IMR-90 (cell line): ENCODE measurements at regions not wholly inside any gene's neighbourhood (a gene's known extent, or its start where the extent isn't known, plus 50 kb on each side); places are given as distances from the start of the nearest gene placed in this dataset.

ENCODE experiments used
- ATAC-seq: fragments of 200-7000 bp; cut with Tn5 transposase; 2 replicates; pipeline ENCODE4 v1.9.1; 2020; ENCODE audit warnings: low read depth, mild to moderate bottlenecking, moderate library complexity
- BruUV-seq: library from RNA; stranded (reverse); fragments of 400-500 nt; replicated peaks from 2 replicates; lab custom pipeline; 2021; lab: Mats Ljungman, UMichigan
- CTCF ChIA-PET: fragments of 300-600 bp; formaldehyde crosslinking; extraction: SDS; loops from one replicate; lab custom pipeline; 2021; ENCODE audit warnings: antibody characterized with exemption; lab: Yijun Ruan, JAX
- POLR2A ChIA-PET: fragments of 300-600 bp; sonication (Branson Sonifier 250); formaldehyde crosslinking; loops from one replicate; lab custom pipeline; 2022; ENCODE audit warnings: antibody characterized with exemption; ENCODE audit not compliant: unreplicated experiment; lab: Charles Lee
- DNase-seq: peaks from one replicate; pipeline ENCODE4 v3.0.0; 2013
- H2AFZ ChIP-seq: replicated peaks from 2 replicates; pipeline ENCODE3; 2013; ENCODE audit warnings: low read length, mild to moderate bottlenecking; ENCODE audit not compliant: poor library complexity
- H2AK5ac ChIP-seq: 2 replicates; pipeline ENCODE4 v1.6.1; 2013; ENCODE audit warnings: low read depth, low read length, inconsistent platforms
- H2AK9ac ChIP-seq: replicated peaks from 2 replicates; pipeline ENCODE3; 2013; ENCODE audit warnings: mild to moderate bottlenecking, low read depth, low read length, moderate library complexity; ENCODE audit not compliant: poor library complexity
- H2BK120ac ChIP-seq: 2 replicates; pipeline ENCODE4 v1.6.1; 2013; ENCODE audit warnings: low read depth, low read length, inconsistent platforms
- H2BK15ac ChIP-seq: 3 replicates; pipeline ENCODE4 v1.6.1; 2013; ENCODE audit warnings: low read depth, low read length, inconsistent platforms
- H2BK20ac ChIP-seq: 2 replicates; pipeline ENCODE4 v1.6.1; 2013; ENCODE audit warnings: low read depth, mild to moderate bottlenecking, inconsistent platforms, low read length, moderate library complexity
- H2BK5ac ChIP-seq: 2 replicates; pipeline ENCODE4 v1.6.1; 2013; ENCODE audit warnings: mild to moderate bottlenecking, low read depth, low read length, inconsistent platforms; ENCODE audit not compliant: poor library complexity, severe bottlenecking
- H3K14ac ChIP-seq: replicated peaks from 2 replicates; pipeline ENCODE4 v1.6.1; 2013; ENCODE audit warnings: low read depth, low read length, inconsistent platforms
- H3K18ac ChIP-seq: 2 replicates; pipeline ENCODE4 v1.6.1; 2013; ENCODE audit warnings: low read depth, low read length, control low read depth
- H3K23ac ChIP-seq: 2 replicates; pipeline ENCODE4 v1.6.1; 2013; ENCODE audit warnings: low read depth, low read length, inconsistent platforms
- H3K27ac ChIP-seq: 2 replicates; pipeline ENCODE4 v1.5.1; 2013; ENCODE audit warnings: mild to moderate bottlenecking, control low read depth, low read length; ENCODE audit not compliant: insufficient read depth
- H3K27me3 ChIP-seq: 2 replicates; pipeline ENCODE4 v1.6.1; 2013; ENCODE audit warnings: low read length; ENCODE audit not compliant: control insufficient read depth, insufficient read depth
- H3K36me3 ChIP-seq: 2 replicates; pipeline ENCODE4 v1.6.1; 2013; ENCODE audit warnings: low read length, mixed read lengths; ENCODE audit not compliant: control insufficient read depth, insufficient read depth
- H3K4ac ChIP-seq: 2 replicates; pipeline ENCODE4 v1.6.1; 2013; ENCODE audit warnings: low read depth, low read length, inconsistent platforms
- H3K4me1 ChIP-seq: 2 replicates; pipeline ENCODE4 v1.6.1; 2013; ENCODE audit warnings: low read length, mixed read lengths; ENCODE audit not compliant: control insufficient read depth, insufficient read depth
- H3K4me2 ChIP-seq: 2 replicates; pipeline ENCODE4 v1.6.1; 2013; ENCODE audit warnings: low read depth, mild to moderate bottlenecking, control low read depth, low read length, moderate library complexity
- H3K4me3 ChIP-seq: 2 replicates; pipeline ENCODE4 v1.5.1; 2013; ENCODE audit warnings: low read depth, mild to moderate bottlenecking, control low read depth, low read length, moderate library complexity; ENCODE audit not compliant: insufficient read depth
- H3K56ac ChIP-seq: 2 replicates; pipeline ENCODE4 v1.6.1; 2013; ENCODE audit warnings: low read length, inconsistent platforms; ENCODE audit not compliant: insufficient read depth; ENCODE audit errors: extremely low read depth
- H3K79me1 ChIP-seq, 2 experiments: 2 replicates each; pipeline ENCODE4 v1.6.1; 2013; ENCODE audit warnings: low read length in 2 of 2, inconsistent platforms in 1 of 2, low read depth in 1 of 2
- H3K9ac ChIP-seq: 2 replicates; pipeline ENCODE4 v1.6.1; 2013; ENCODE audit warnings: low read depth, low read length, control low read depth
- H3K9me1 ChIP-seq: 2 replicates; pipeline ENCODE4 v1.6.1; 2013; ENCODE audit warnings: low read length, inconsistent platforms; ENCODE audit not compliant: insufficient read depth
- H3K9me3 ChIP-seq: 2 replicates; pipeline ENCODE4 v1.6.1; 2013; ENCODE audit warnings: low read length; ENCODE audit not compliant: control insufficient read depth, insufficient read depth
- H4K20me1 ChIP-seq: 2 replicates; pipeline ENCODE4 v1.6.1; 2013; ENCODE audit warnings: low read length, inconsistent platforms; ENCODE audit not compliant: insufficient read depth
- H4K5ac ChIP-seq: 2 replicates; pipeline ENCODE4 v1.6.1; 2013; ENCODE audit warnings: mild to moderate bottlenecking, low read depth, low read length, control low read depth
- H4K8ac ChIP-seq, 2 experiments: 2 replicates each; pipeline ENCODE4 v1.6.1; 2013; ENCODE audit warnings: low read depth in 2 of 2, low read length in 2 of 2, control low read depth in 1 of 2, inconsistent platforms in 1 of 2
- H4K91ac ChIP-seq: 2 replicates; pipeline ENCODE4 v1.6.1; 2013; ENCODE audit warnings: low read depth, low read length, inconsistent platforms; ENCODE audit not compliant: insufficient read depth
- CEBPB ChIP-seq: IDR thresholded peaks from 2 replicates; pipeline ENCODE4 v1.6.1; 2012; ENCODE audit warnings: low read depth, low read length, improper control_type of control experiment
- CHD1 ChIP-seq: IDR thresholded peaks from 2 replicates; pipeline ENCODE4 v1.6.1; 2012; ENCODE audit warnings: low read depth, low read length, improper control_type of control experiment
- ELK1 ChIP-seq: fragments of 150-350 bp; IDR thresholded peaks from 2 replicates; pipeline ENCODE4 v1.6.1; 2016; ENCODE audit warnings: low read depth, mild to moderate bottlenecking, low read length, moderate library complexity, borderline replicate concordance
- FOS ChIP-seq: fragments of 150-350 bp; IDR thresholded peaks from 2 replicates; pipeline ENCODE4 v1.6.1; 2016; ENCODE audit warnings: low read depth, low read length
- RCOR1 ChIP-seq: IDR thresholded peaks from 2 replicates; pipeline ENCODE4 v1.6.1; 2012; ENCODE audit warnings: mild to moderate bottlenecking, low read length, improper control_type of control experiment; ENCODE audit not compliant: insufficient replicate concordance
- RFX5 ChIP-seq: IDR thresholded peaks from 2 replicates; pipeline ENCODE4 v1.8.0; 2012; ENCODE audit warnings: low read depth, mild to moderate bottlenecking, low read length, moderate library complexity
- USF2 ChIP-seq: fragments of 150-350 bp; IDR thresholded peaks from 2 replicates; pipeline ENCODE4 v1.6.1; 2017; ENCODE audit warnings: mild to moderate bottlenecking, antibody characterized with exemption, low read length, low read depth
- WGBS, 2 experiments: methylation state at CpG; one replicate each; pipeline versions ENCODE4 v1.1.5 to v1.1.7; 2013; ENCODE audit warnings: missing lambda C conversion rate in 2 of 2; ENCODE audit not compliant: insufficient read length in 1 of 2; ENCODE audit errors: extremely low coverage in 2 of 2; 5-methylcytosine and 5-hydroxymethylcytosine counted together
- dilution Hi-C: fragments of 300-500 bp; cut with HindIII; formaldehyde crosslinking; loops from one replicate; pipeline ENCODE4 v1.14.3; 2018; ENCODE audit warnings: low sequenced_read_pairs; ENCODE audit not compliant: unreplicated experiment
- in situ Hi-C: fragments of 300-500 bp; cut with MboI; formaldehyde crosslinking; loops from 3 replicates; pipeline ENCODE4 v1.14.3; 2019; ENCODE audit warnings: low sequenced_read_pairs, inconsistent platforms, mixed read lengths
- intact Hi-C: fragments of 100-400 bp; cut with micrococcal nuclease; formaldehyde crosslinking; loops from 2 replicates; pipeline ENCODE4 v1.10.0; 2022
- TF ChIP-seq, protein P1 (sequence below): conservative IDR thresholded peaks from 2 replicates; pipeline ENCODE4 v1.5.1; 2012; ENCODE audit warnings: mild to moderate bottlenecking, low read depth, low read length, improper control_type of control experiment

DNA sequence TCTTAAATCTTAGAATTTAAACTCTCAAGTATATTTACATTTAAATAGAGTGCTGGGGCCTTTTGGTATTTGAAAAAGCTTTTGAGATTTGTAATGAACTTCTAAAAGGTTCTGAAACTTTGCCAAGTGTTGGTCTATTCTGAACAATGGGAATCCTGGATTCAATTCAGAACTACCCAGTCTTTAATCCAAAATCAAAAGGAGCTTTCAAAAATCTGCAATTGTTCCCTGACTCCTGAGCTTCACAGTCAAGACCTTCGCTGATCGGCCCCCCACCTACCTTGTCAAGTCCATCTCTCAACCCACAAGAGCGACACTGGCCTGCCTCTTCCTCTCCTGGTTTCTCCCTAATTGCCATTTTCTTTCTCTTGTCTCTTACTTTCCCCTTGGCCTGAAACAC lies 666.1 kb upstream of the BOD1L1 start:
- no peaks in the 10 kb centered on the region for H3K27me3 ChIP-seq
- H4K91ac ChIP-seq: no peak overlapping the region
- H3K4me3 ChIP-seq: no peak overlapping the region
- peak overlapping the region; percentile 52; the same call in 1 of the 2 replicates for H2BK20ac ChIP-seq
- peak overlapping the region; percentile 66; the same call in 1 of the 2 replicates for H2BK120ac ChIP-seq
- no peaks in the 10 kb centered on the region for H3K9me3 ChIP-seq
- no peaks in the 10 kb centered on the region for H3K36me3 ChIP-seq
- dilution Hi-C loops: no loop called here
- no peak overlapping the region for H2AFZ ChIP-seq
- no peak overlapping the region for H2BK15ac ChIP-seq
- H2AK5ac ChIP-seq: no peak overlapping the region
- in situ Hi-C loops: no loop called here
- no peaks in the 10 kb centered on the region for H3K79me1 ChIP-seq
- TF ChIP-seq RCOR1: no peak
- no peak for TF ChIP-seq RFX5
- no peak for TF ChIP-seq FOS
- TF ChIP-seq, protein P1, sequence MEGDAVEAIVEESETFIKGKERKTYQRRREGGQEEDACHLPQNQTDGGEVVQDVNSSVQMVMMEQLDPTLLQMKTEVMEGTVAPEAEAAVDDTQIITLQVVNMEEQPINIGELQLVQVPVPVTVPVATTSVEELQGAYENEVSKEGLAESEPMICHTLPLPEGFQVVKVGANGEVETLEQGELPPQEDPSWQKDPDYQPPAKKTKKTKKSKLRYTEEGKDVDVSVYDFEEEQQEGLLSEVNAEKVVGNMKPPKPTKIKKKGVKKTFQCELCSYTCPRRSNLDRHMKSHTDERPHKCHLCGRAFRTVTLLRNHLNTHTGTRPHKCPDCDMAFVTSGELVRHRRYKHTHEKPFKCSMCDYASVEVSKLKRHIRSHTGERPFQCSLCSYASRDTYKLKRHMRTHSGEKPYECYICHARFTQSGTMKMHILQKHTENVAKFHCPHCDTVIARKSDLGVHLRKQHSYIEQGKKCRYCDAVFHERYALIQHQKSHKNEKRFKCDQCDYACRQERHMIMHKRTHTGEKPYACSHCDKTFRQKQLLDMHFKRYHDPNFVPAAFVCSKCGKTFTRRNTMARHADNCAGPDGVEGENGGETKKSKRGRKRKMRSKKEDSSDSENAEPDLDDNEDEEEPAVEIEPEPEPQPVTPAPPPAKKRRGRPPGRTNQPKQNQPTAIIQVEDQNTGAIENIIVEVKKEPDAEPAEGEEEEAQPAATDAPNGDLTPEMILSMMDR: no peak
- no peak for TF ChIP-seq CHD1
- TF ChIP-seq USF2: no peak
- no peak for TF ChIP-seq CEBPB
- TF ChIP-seq ELK1: no peak
- H4K20me1 ChIP-seq: no peaks in the 10 kb centered on the region
- intact Hi-C loops: no loop called here
- POLR2A ChIA-PET: interaction anchor here (0.7 kb wide), 1 partner anchor 707 kb away, joined by 3 read pairs; no protein-coding TSS in a partner anchor
- no peaks in the 10 kb centered on the region for H3K9me1 ChIP-seq
- WGBS, 2 experiments: no CpG with 5 or more reads among the region's 3 CpGs
- no peak overlapping the region for H4K8ac ChIP-seq
- H4K5ac ChIP-seq: no peak overlapping the region
- H3K4me1 ChIP-seq: no peaks in the 10 kb centered on the region
- CTCF ChIA-PET: no interaction called here
- no peak overlapping the region for H3K27ac ChIP-seq
- no peak overlapping the region for H3K4ac ChIP-seq
- H3K4me2 ChIP-seq: no peak overlapping the region
- no peak overlapping the region for H3K18ac ChIP-seq
- DNase-seq: no peak
- no peak overlapping the region for H3K9ac ChIP-seq
- no peak overlapping the region for H2BK5ac ChIP-seq
- no peak for ATAC-seq
- H2AK9ac ChIP-seq: no peak overlapping the region
- H3K23ac ChIP-seq: no peak overlapping the region
- H3K14ac ChIP-seq: no peak overlapping the region
- no peak overlapping the region for H3K56ac ChIP-seq
- no TSS peak for BruUV-seq
